ENCODE measurements at regions not wholly inside any gene's neighbourhood (a gene's known extent, or its start where the extent isn't known, plus 50 kb on each side); places are given as distances from the start of the nearest gene placed in this dataset.
A peak's percentile ranks its signal among the peaks of the same experiment; 100 is the strongest.
"Not testable (repeated sequence)": the region's sequence is repeated elsewhere in the genome, so short reads cannot be mapped to it uniquely, and the experiment has no call there.

- no peak overlapping the region for H3K27ac Mint-ChIP-seq
- ATAC-seq (ENCODE audit: low read depth in 2 of 2), result no peak
- no peaks in the 10 kb centered on the region for H3K4me1 Mint-ChIP-seq
- no peak overlapping the region for H3K4me3 Mint-ChIP-seq
- H3K9me3 Mint-ChIP-seq, result peaks cover 0 to 20% (median 4%) of the 10 kb centered on the region in 7 donors
- no peaks in the 10 kb centered on the region for H3K36me3 Mint-ChIP-seq
- no peak for DNase-seq
- peaks cover 0 to 8% (median 0%) of the 10 kb centered on the region in 3 donors for H3K27me3 Mint-ChIP-seq
These were observed 167.0 kb downstream of the PTH2R start for GRCh38 chr2:208573569-208573968.

DNA sequence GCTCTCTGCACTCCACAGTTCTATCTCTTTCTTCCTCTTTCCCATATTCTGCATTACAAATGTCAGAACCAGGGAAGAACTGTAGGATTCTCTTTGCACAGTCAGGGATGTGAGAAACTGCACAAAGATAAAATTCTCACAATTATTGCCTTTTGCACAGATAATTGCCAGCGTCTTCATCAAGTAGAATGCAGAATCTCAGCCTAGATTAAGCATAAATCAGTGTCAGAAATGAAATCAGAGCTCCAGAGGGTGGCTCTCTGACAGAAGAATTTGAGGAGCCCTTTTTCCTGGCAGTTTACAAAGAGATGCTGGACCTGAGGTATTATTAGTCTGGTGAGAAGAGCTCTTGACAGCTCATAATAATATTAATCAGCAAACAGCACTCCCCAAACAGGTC lies 173.1 kb downstream of the PTH2R start:
- ATAC-seq (ENCODE audit: low read depth in 2 of 2), result no peak
- Mint-ChIP-seq H3K27me3 (no peaks in the 10 kb centered on the region), H3K4me3 (peak overlapping the region in 1 of 8 donors; percentile 11), H3K4me1 (no peaks in the 10 kb centered on the region), H3K9me3 (peaks cover 0 to 22% (median 4%) of the 10 kb centered on the region in 7 donors), H3K36me3 (no peaks in the 10 kb centered on the region), H3K27ac (no peak overlapping the region)
- no peak for DNase-seq

DNA sequence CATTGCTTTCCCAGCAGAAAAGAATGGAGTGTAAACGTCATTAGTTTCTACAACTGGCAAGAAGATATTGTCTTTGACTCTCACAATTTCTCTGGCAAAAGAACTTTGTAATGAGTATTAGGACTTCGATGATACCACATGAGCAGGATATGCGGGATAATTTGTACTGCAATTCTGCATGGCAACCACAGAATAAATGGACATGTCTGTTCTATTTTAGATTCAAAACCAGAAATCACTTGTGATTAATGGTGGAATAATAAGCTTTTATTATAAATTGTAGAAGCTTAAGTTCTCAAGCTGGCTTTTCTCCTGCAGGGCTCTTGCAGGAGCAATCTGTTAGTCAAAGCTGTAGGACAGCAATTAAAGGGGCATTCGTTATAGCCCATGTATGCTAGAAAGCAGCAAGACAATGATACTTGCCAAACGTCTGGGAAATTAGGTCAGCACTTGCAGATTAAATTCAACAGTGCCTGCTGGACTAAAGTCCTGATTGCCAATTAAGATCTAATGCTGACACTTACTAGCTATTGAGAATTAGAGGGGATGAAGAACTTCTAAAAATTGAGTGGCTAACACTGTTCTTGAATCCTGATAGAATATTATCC lies 177.9 kb downstream of the PTH2R start:
- H3K9me3 Mint-ChIP-seq, result peaks cover 0 to 4% (median 0%) of the 10 kb centered on the region in 7 donors
- H3K4me3 Mint-ChIP-seq, result no peak overlapping the region
- DNase-seq, result no peak
- no peaks in the 10 kb centered on the region for H3K4me1 Mint-ChIP-seq
- peaks cover 0 to 4% (median 0%) of the 10 kb centered on the region in 3 donors for H3K27me3 Mint-ChIP-seq
- H3K27ac Mint-ChIP-seq, result no peak overlapping the region
- H3K36me3 Mint-ChIP-seq, result no peaks in the 10 kb centered on the region
- no peak for ATAC-seq (ENCODE audit: low read depth in 2 of 2)

DNA sequence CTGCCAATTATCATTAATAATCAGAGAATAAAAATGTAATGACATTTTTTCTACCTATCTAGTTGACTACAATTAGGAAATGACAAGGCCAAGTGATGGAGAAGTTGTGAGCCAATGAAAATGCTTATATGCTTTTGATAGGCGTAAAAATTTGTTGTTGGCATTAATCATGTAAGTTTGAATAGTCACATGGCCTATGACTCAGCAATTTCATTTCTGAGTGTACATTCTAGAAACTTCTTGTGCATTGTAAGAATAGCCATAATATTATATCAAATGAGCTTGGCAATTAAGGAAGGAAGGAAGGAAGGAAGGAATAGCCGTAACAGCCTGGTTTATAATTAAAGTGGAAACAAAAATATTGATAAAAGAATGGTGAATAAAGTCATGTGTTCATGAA lies 179.9 kb downstream of the PTH2R start:
- Mint-ChIP-seq H3K27ac (no peak overlapping the region), H3K36me3 (no peaks in the 10 kb centered on the region), H3K4me3 (no peak overlapping the region), H3K27me3 (peaks cover 0 to 4% (median 0%) of the 10 kb centered on the region in 3 donors), H3K9me3 (peaks cover 0 to 2% (median 0%) of the 10 kb centered on the region in 7 donors), H3K4me1 (no peaks in the 10 kb centered on the region)
- DNase-seq, result no peak
- no peak for ATAC-seq (ENCODE audit: low read depth in 2 of 2)

DNA sequence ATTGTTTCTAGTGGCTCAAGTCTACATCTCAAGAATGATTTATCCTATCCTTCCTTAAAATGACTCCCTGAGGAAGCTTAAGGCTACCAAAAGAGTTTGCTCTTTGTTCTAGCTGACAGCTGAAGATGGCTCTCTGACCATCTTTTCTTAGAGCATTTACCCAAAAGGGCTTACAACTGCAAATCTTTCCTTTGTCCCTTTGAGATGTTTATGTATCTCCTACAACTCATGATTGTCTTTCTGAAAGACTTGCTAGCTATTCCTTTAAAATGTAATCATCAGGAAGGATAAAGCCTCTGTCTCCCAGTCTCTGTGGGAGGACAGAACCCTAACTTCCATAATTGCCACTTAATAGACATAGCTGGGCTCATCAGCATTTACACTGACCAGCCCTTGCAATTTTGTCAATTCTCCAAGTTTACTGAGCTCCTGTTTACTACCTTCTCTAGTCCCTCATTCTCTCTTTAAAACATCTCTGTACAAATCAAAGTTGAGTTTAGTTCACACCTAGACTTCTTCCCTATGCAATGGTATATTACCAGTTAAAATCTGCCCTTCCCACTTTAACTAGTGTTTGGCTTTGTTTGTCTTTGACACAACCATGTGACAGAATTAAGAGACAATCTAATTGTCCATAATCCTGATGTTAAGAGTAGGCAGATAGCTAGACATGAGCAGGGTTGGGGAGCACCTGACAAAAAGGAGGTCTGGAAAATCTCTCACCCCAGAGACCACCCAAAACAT lies 188.2 kb downstream of the PTH2R start:
- ATAC-seq (ENCODE audit: low read depth in 2 of 2) (no peak), DNase-seq (no peak)
- H3K36me3 Mint-ChIP-seq, result no peaks in the 10 kb centered on the region
- H3K27me3 Mint-ChIP-seq, result no peaks in the 10 kb centered on the region
- peaks cover 0 to 3% (median 0%) of the 10 kb centered on the region in 7 donors for H3K9me3 Mint-ChIP-seq
- no peaks in the 10 kb centered on the region for H3K4me1 Mint-ChIP-seq
- H3K27ac Mint-ChIP-seq, result no peak overlapping the region
- no peak overlapping the region for H3K4me3 Mint-ChIP-seq

DNA sequence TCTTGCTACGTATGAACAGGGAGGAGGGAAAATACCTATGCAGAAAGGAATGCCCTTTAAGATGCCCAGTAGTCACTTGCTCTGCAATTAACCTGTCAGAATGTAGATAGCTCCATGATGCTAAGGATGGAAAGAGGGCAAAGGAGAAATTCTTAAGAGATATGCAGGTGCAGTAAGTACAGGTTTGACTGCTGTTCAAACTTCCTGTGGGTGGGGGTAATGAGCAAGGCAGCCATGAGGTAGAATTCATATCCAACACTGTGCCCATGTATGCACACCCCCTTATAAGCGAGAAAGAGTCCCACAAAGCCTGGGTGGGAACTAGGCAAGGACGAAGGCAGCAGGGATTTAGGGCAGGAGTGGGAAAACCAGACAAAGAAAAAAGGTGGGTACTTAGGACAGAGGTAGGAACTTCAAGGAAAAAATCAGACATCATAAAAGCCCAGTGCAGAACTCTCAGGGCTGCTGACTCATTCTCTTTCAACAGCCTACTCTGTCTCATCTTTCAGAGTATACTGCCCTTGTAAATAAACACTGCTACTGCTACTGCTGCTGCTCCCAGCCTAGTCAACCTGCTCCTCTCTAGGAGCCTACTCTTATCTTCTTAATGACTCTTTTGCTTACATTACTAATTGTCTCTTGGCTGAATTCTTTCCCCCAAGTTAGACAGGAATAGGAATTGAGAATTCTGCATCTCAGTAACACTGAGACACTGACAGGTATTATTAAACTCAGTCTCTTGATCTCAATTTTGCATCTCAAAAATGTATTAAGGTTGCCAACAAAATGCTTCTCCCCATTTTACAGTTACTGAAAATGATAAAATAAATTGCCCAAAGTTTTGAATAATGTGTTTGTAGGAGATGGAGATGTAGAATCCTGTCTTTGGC lies 189.0 kb downstream of the PTH2R start:
- Mint-ChIP-seq H3K36me3 (no peaks in the 10 kb centered on the region), H3K27me3 (no peaks in the 10 kb centered on the region), H3K4me3 (no peak overlapping the region), H3K9me3 (peaks cover 0 to 6% (median 3%) of the 10 kb centered on the region in 7 donors), H3K27ac (no peak overlapping the region), H3K4me1 (no peaks in the 10 kb centered on the region)
- ATAC-seq (ENCODE audit: low read depth in 2 of 2) (no peak), DNase-seq (no peak)

DNA sequence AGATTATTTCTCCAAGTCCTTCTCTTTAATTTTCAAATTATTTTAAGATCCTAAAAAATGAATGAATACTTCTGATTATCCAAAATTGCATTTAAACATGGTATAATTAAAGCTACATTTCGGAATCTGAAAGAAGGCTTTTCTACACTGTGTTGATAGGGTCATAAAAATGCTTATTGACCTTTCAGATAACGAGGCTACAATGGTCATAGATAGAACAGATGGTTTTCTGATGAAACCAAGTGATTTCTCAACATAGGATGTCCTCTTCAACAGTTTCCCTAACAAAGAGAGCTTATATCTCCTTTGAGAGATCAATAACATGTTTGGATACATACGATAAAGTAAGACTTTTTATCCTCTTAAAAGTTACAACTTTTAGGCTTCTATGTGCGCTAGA lies 201.1 kb downstream of the PTH2R start:
- H3K27ac Mint-ChIP-seq, result no peak overlapping the region
- H3K4me3 Mint-ChIP-seq, result no peak overlapping the region
- no peaks in the 10 kb centered on the region for H3K27me3 Mint-ChIP-seq
- ATAC-seq (ENCODE audit: low read depth in 2 of 2), result no peak
- no peaks in the 10 kb centered on the region for H3K36me3 Mint-ChIP-seq
- no peak for DNase-seq
- H3K9me3 Mint-ChIP-seq, result peaks cover 3 to 21% (median 8%) of the 10 kb centered on the region in 7 donors
- no peaks in the 10 kb centered on the region for H3K4me1 Mint-ChIP-seq

GRCh38 chr2:208608122-208608835 lies 201.7 kb downstream of the PTH2R start:
- Mint-ChIP-seq H3K4me3 (no peak overlapping the region), H3K4me1 (no peaks in the 10 kb centered on the region), H3K27ac (no peak overlapping the region), H3K27me3 (no peaks in the 10 kb centered on the region), H3K9me3 (peaks cover 6 to 21% (median 10%) of the 10 kb centered on the region in 7 donors), H3K36me3 (no peaks in the 10 kb centered on the region)
- ATAC-seq (ENCODE audit: low read depth in 2 of 2) (no peak), DNase-seq (no peak)

DNA sequence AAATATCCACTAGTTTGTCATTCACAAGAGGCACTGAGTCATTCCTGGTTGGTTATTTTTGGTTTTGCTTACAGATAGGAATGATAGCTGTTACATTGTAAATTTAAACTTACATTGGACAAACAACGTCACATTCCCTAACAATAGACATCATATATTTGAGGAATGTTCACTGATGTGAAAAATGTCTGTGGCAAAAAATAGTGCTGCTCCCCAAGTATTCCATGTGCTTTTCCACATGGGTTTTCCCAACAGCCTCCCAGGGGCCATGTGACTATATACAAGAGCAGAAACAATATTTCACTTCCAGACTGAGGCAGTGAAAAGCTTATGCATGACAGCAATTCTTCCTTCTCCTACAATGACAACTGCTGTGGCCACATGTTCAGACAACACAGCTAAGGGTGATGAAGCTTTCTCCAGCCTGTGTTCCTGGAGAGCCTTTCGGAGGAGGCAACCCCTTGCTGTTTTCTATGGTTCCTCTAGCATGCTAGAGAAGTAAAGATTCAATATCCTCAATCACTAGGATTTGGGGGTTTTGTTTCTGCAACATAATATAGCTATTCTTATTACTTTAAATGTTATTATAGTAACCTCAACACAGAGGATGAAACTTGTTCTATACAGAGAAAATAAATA lies 202.7 kb downstream of the PTH2R start:
- no peaks in the 10 kb centered on the region for H3K4me1 Mint-ChIP-seq
- H3K27ac Mint-ChIP-seq, result peak overlapping the region in 1 of 6 donors; percentile 28
- H3K36me3 Mint-ChIP-seq, result no peaks in the 10 kb centered on the region
- H3K4me3 Mint-ChIP-seq, result no peak overlapping the region
- no peak for ATAC-seq (ENCODE audit: low read depth in 2 of 2)
- no peaks in the 10 kb centered on the region for H3K27me3 Mint-ChIP-seq
- peaks cover 6 to 25% (median 12%) of the 10 kb centered on the region in 7 donors for H3K9me3 Mint-ChIP-seq
- DNase-seq, result no peak

GRCh38 chr2:208615675-208616074 lies 209.1 kb downstream of the PTH2R start:
- not testable (repeated sequence) for ATAC-seq (ENCODE audit: low read depth in 2 of 2); H3K36me3 Mint-ChIP-seq; H3K27me3 Mint-ChIP-seq; DNase-seq; H3K4me1 Mint-ChIP-seq; H3K4me3 Mint-ChIP-seq; H3K27ac Mint-ChIP-seq
- H3K9me3 Mint-ChIP-seq, result peaks cover 6 to 20% (median 12%) of the 10 kb centered on the region in 7 donors

DNA sequence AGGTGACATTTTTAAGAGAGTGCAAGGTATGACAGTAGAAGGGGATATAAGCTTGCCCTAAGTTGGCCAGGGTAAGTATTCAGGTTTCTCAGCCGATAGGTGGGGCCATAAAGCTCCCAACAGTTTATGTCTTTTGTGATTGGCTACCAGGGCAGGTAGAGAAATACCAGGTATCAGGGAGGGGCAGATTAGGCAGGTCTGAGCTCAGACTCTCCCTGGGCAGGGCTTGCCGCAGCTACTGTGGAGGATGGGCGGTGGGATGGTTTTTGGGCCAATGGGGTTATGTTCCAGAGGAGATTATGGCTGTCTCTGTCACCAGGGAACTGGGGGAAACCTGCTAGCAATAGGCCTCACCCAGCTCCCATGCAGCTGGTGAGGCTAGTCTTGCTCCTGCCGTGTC lies 211.6 kb downstream of the PTH2R start:
- Mint-ChIP-seq H3K36me3 (no peaks in the 10 kb centered on the region), H3K9me3 (peaks cover 0 to 9% (median 3%) of the 10 kb centered on the region in 7 donors), H3K27ac (no peak overlapping the region), H3K4me3 (no peak overlapping the region), H3K27me3 (no peaks in the 10 kb centered on the region), H3K4me1 (no peaks in the 10 kb centered on the region)
- no peak for ATAC-seq (ENCODE audit: low read depth in 2 of 2)
- DNase-seq, result no peak

DNA sequence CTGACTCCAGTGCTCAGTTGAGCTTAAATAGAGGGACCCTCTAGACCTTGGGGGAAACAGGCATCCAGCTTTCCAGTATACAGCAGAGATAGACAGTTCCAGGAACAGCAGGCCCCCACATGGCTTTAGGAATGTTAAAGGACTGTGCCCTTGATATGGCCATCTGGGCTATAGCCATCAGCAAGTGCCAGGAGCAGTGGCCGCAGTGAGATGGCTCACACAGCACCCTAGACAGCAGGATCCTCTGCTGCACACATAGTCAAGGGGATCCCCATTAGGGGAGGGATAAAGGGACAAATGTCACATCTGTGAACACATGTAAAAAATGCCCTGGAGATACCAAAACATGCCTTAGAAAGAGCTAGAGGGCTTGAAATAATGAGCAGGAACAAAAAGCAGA lies 213.4 kb downstream of the PTH2R start:
- no peak overlapping the region for H3K4me3 Mint-ChIP-seq
- H3K27ac Mint-ChIP-seq, result no peak overlapping the region
- peaks cover 0 to 6% (median 0%) of the 10 kb centered on the region in 7 donors for H3K9me3 Mint-ChIP-seq
- no peaks in the 10 kb centered on the region for H3K27me3 Mint-ChIP-seq
- ATAC-seq (ENCODE audit: low read depth in 2 of 2), result no peak
- H3K4me1 Mint-ChIP-seq, result no peaks in the 10 kb centered on the region
- no peak for DNase-seq
- H3K36me3 Mint-ChIP-seq, result no peaks in the 10 kb centered on the region

DNA sequence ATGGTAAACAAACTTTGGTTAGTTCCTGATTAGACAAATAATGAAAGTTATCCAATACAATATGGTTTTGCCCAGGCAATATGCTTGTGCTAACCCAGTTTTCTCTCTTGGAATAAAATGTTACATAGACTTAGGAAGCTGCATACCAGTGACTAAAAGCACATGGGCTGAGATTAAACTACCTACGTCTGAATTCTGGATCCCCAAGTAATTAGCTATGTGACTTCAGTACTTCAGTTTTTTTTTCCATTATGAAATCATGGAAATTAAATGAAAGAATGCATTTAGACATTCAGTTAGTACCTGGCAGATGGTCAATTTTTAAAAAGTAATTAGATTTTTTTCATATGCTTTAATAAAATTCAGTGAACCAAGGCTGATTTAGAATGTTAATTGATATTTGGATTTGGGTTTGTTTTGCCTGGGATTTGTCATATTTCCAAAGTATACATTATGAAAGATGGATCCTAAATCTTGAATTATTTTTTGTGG lies 213.9 kb downstream of the PTH2R start:
- no peak for ATAC-seq (ENCODE audit: low read depth in 2 of 2)
- no peak overlapping the region for H3K27ac Mint-ChIP-seq
- H3K36me3 Mint-ChIP-seq, result no peaks in the 10 kb centered on the region
- H3K9me3 Mint-ChIP-seq, result peaks cover 0 to 4% (median 0%) of the 10 kb centered on the region in 7 donors
- no peaks in the 10 kb centered on the region for H3K4me1 Mint-ChIP-seq
- DNase-seq, result no peak
- no peak overlapping the region for H3K4me3 Mint-ChIP-seq
- H3K27me3 Mint-ChIP-seq, result no peaks in the 10 kb centered on the region

All from naive B cell (primary cell).